Activated CD4-positive, alpha-beta memory T cell treated with anti-CD3 and anti-CD28 coated beads for 36 hours (primary cell): ENCODE measurements at regions not wholly inside any gene's neighbourhood (a gene's known extent, or its start where the extent isn't known, plus 50 kb on each side); places are given as distances from the start of the nearest gene placed in this dataset.

ENCODE experiments used
- CTCF ChIA-PET: fragments of 350-600 bp; sonication (Branson Sonifier 250); formaldehyde crosslinking; loops from one replicate; lab custom pipeline; 2021; ENCODE audit warnings: antibody characterized with exemption, inconsistent platforms; lab: Charles Lee
- POLR2A ChIA-PET: fragments of 350-600 bp; sonication (Branson Sonifier 250); formaldehyde crosslinking; loops from one replicate; lab custom pipeline; 2021; ENCODE audit warnings: antibody characterized with exemption; lab: Charles Lee
- DNase-seq: peaks from one replicate; pipeline ENCODE4 v3.0.0-alpha.2; 2020
- H3K27ac Mint-ChIP-seq: one replicate; pipeline ENCODE4 v1.8.0; 2021; ENCODE audit warnings: mixed read lengths
- H3K27me3 Mint-ChIP-seq: one replicate; pipeline ENCODE4 v1.8.0; 2021; ENCODE audit warnings: mixed read lengths
- H3K36me3 Mint-ChIP-seq: one replicate; pipeline ENCODE4 v1.8.0; 2021; ENCODE audit warnings: mixed read lengths
- H3K4me1 Mint-ChIP-seq: one replicate; pipeline ENCODE4 v1.8.0; 2021; ENCODE audit warnings: low read depth, mixed read lengths
- H3K4me3 Mint-ChIP-seq: one replicate; pipeline ENCODE4 v1.8.0; 2021; ENCODE audit warnings: mild to moderate bottlenecking, mixed read lengths
- H3K9me3 Mint-ChIP-seq: one replicate; pipeline ENCODE4 v1.8.0; 2021; ENCODE audit warnings: mixed read lengths
- intact Hi-C: fragments of 100-400 bp; cut with micrococcal nuclease; formaldehyde crosslinking; loops from one replicate; pipeline ENCODE4 v1.15.1; 2023

- H3K4me1 Mint-ChIP-seq = peaks cover 37% of the 10 kb centered on the region
- H3K27ac Mint-ChIP-seq = no peak overlapping the region
- CTCF ChIA-PET = interaction anchor here (1.1 to 1.5 kb wide), 2 partner anchors 27 to 103 kb away, joined by 4 read pairs; no protein-coding TSS in a partner anchor
- no peaks in the 10 kb centered on the region for H3K36me3 Mint-ChIP-seq
- H3K9me3 Mint-ChIP-seq = no peaks in the 10 kb centered on the region
- no peak for DNase-seq
- POLR2A ChIA-PET = interaction anchor here (1.1 to 2.2 kb wide), 3 partner anchors 35 to 383 kb away, joined by 3 to 6 read pairs (median 4); no protein-coding TSS in a partner anchor
- no peaks in the 10 kb centered on the region for H3K27me3 Mint-ChIP-seq
- H3K4me3 Mint-ChIP-seq = no peak overlapping the region
- intact Hi-C loops = loop anchor here (5.0 to 10.0 kb wide), 2 partner anchors 98 to 146 kb away; no protein-coding TSS in a partner anchor
Observed at GRCh38 chr6:25173246-25173645, 105.9 kb upstream of the CARMIL1 start.

- no peaks in the 10 kb centered on the region for H3K27me3 Mint-ChIP-seq
- CTCF ChIA-PET = interaction anchor here (1.1 to 1.5 kb wide), 3 partner anchors 28 to 104 kb away, joined by 3 to 4 read pairs (median 4); no protein-coding TSS in a partner anchor
- intact Hi-C loops = loop anchor here (5.0 to 10.0 kb wide), 2 partner anchors 99 to 147 kb away; no protein-coding TSS in a partner anchor
- no peaks in the 10 kb centered on the region for H3K9me3 Mint-ChIP-seq
- DNase-seq = no peak
- H3K27ac Mint-ChIP-seq = no peak overlapping the region
- no peak overlapping the region for H3K4me3 Mint-ChIP-seq
- H3K4me1 Mint-ChIP-seq = peaks cover 42% of the 10 kb centered on the region
- H3K36me3 Mint-ChIP-seq = no peaks in the 10 kb centered on the region
- POLR2A ChIA-PET = interaction anchor here (1.1 to 2.2 kb wide), 3 partner anchors 36 to 384 kb away, joined by 3 to 6 read pairs (median 4); no protein-coding TSS in a partner anchor
Observed at GRCh38 chr6:25173951-25174474, 105.2 kb upstream of the CARMIL1 start.

- ChIA-PET POLR2A (interaction anchor here (2.2 kb wide), 1 partner anchor 36 kb away, joined by 6 read pairs; no protein-coding TSS in a partner anchor), CTCF (interaction anchor here (1.4 kb wide), 1 partner anchor 48 kb away, joined by 3 read pairs; no protein-coding TSS in a partner anchor)
- H3K4me1 Mint-ChIP-seq = peaks cover 48% of the 10 kb centered on the region
- no peaks in the 10 kb centered on the region for H3K27me3 Mint-ChIP-seq
- H3K36me3 Mint-ChIP-seq = no peaks in the 10 kb centered on the region
- no peak for DNase-seq
- no peak overlapping the region for H3K27ac Mint-ChIP-seq
- intact Hi-C loops = loop anchor here (5.0 to 10.0 kb wide), 2 partner anchors 100 to 147 kb away; no protein-coding TSS in a partner anchor
- H3K4me3 Mint-ChIP-seq = no peak overlapping the region
- no peaks in the 10 kb centered on the region for H3K9me3 Mint-ChIP-seq
Observed at GRCh38 chr6:25174678-25175077, 104.5 kb upstream of the CARMIL1 start.

GRCh38 chr6:25175196-25175595 lies 104.0 kb upstream of the CARMIL1 start:
- Mint-ChIP-seq H3K27me3 (no peaks in the 10 kb centered on the region), H3K27ac (no peak overlapping the region), H3K4me1 (peaks cover 45% of the 10 kb centered on the region), H3K9me3 (no peaks in the 10 kb centered on the region), H3K36me3 (no peaks in the 10 kb centered on the region), H3K4me3 (no peak overlapping the region)
- CTCF ChIA-PET = interaction anchor here (0.6 kb wide), 1 partner anchor 402 kb away, joined by 3 read pairs; no protein-coding TSS in a partner anchor
- DNase-seq = no peak
- POLR2A ChIA-PET = interaction anchor here (2.2 kb wide), 1 partner anchor 37 kb away, joined by 6 read pairs; no protein-coding TSS in a partner anchor
- intact Hi-C loops = loop anchor here (10.0 kb wide), 1 partner anchor 100 kb away; no protein-coding TSS in a partner anchor

- H3K36me3 Mint-ChIP-seq = no peaks in the 10 kb centered on the region
- intact Hi-C loops = loop anchor here (10.0 kb wide), 1 partner anchor 101 kb away; no protein-coding TSS in a partner anchor
- no peaks in the 10 kb centered on the region for H3K9me3 Mint-ChIP-seq
- no peaks in the 10 kb centered on the region for H3K27me3 Mint-ChIP-seq
- DNase-seq = no peak
- no peak overlapping the region for H3K4me3 Mint-ChIP-seq
- no peak overlapping the region for H3K27ac Mint-ChIP-seq
- CTCF ChIA-PET = interaction anchor here (0.6 kb wide), 1 partner anchor 402 kb away, joined by 3 read pairs; no protein-coding TSS in a partner anchor
- peaks cover 47% of the 10 kb centered on the region for H3K4me1 Mint-ChIP-seq
- POLR2A ChIA-PET = no interaction called here
Observed at GRCh38 chr6:25175681-25176080, 103.5 kb upstream of the CARMIL1 start.

GRCh38 chr6:25176466-25176865 lies 102.7 kb upstream of the CARMIL1 start:
- CTCF ChIA-PET = no interaction called here
- DNase-seq = no peak
- Mint-ChIP-seq H3K36me3 (no peaks in the 10 kb centered on the region), H3K27me3 (no peaks in the 10 kb centered on the region), H3K4me3 (no peak overlapping the region), H3K27ac (no peak overlapping the region), H3K9me3 (no peaks in the 10 kb centered on the region), H3K4me1 (peaks cover 40% of the 10 kb centered on the region)
- intact Hi-C loops = loop anchor here (10.0 kb wide), 1 partner anchor 102 kb away; no protein-coding TSS in a partner anchor
- POLR2A ChIA-PET = no interaction called here

- CTCF ChIA-PET = interaction anchor here (1.2 kb wide), 2 partner anchors 38 to 39 kb away, joined by 3 to 4 read pairs; no protein-coding TSS in a partner anchor
- H3K27me3 Mint-ChIP-seq = no peaks in the 10 kb centered on the region
- intact Hi-C loops = loop anchor here (10.0 kb wide), 1 partner anchor 103 kb away; no protein-coding TSS in a partner anchor
- no peaks in the 10 kb centered on the region for H3K9me3 Mint-ChIP-seq
- POLR2A ChIA-PET = no interaction called here
- H3K4me3 Mint-ChIP-seq = no peak overlapping the region
- H3K4me1 Mint-ChIP-seq = peaks cover 45% of the 10 kb centered on the region
- no peaks in the 10 kb centered on the region for H3K36me3 Mint-ChIP-seq
- H3K27ac Mint-ChIP-seq = no peak overlapping the region
- no peak for DNase-seq
Observed at GRCh38 chr6:25177500-25178028, 101.6 kb upstream of the CARMIL1 start.

- POLR2A ChIA-PET = interaction anchor here (3.1 kb wide), 1 partner anchor 40 kb away, joined by 18 read pairs; no protein-coding TSS in a partner anchor
Observed at GRCh38 chr6:25178336-25179035, 100.7 kb upstream of the CARMIL1 start.

GRCh38 chr6:25179051-25179778 lies 100.0 kb upstream of the CARMIL1 start:
- no peak overlapping the region for H3K4me3 Mint-ChIP-seq
- DNase-seq = no peak
- CTCF ChIA-PET = interaction anchor here (0.6 to 1.5 kb wide), 2 partner anchors 40 to 304 kb away, joined by 3 to 5 read pairs; no protein-coding TSS in a partner anchor
- H3K4me1 Mint-ChIP-seq = peaks cover 42% of the 10 kb centered on the region
- no peaks in the 10 kb centered on the region for H3K27me3 Mint-ChIP-seq
- H3K9me3 Mint-ChIP-seq = no peaks in the 10 kb centered on the region
- POLR2A ChIA-PET = interaction anchor here (0.6 to 3.1 kb wide), 2 partner anchors 13 to 41 kb away, joined by 3 to 18 read pairs; no protein-coding TSS in a partner anchor
- no peaks in the 10 kb centered on the region for H3K36me3 Mint-ChIP-seq
- intact Hi-C loops = loop anchor here (1.0 to 10.0 kb wide), 2 partner anchors 41 to 104 kb away; no protein-coding TSS in a partner anchor
- H3K27ac Mint-ChIP-seq = peak overlapping the region; percentile 16

More at GRCh38 chr6:25178336-25179035, 100.7 kb upstream of the CARMIL1 start:
- H3K4me1 Mint-ChIP-seq = peaks cover 49% of the 10 kb centered on the region
- peak overlapping the region; percentile 16 for H3K27ac Mint-ChIP-seq
- CTCF ChIA-PET = interaction anchor here (0.6 to 1.5 kb wide), 4 partner anchors 37 to 305 kb away, joined by 3 to 5 read pairs (median 4); no protein-coding TSS in a partner anchor
- no peak for DNase-seq
- H3K27me3 Mint-ChIP-seq = no peaks in the 10 kb centered on the region
- H3K36me3 Mint-ChIP-seq = no peaks in the 10 kb centered on the region
- H3K4me3 Mint-ChIP-seq = no peak overlapping the region
- no peaks in the 10 kb centered on the region for H3K9me3 Mint-ChIP-seq
- intact Hi-C loops = loop anchor here (1.0 to 10.0 kb wide), 2 partner anchors 40 to 104 kb away; no protein-coding TSS in a partner anchor

GRCh38 chr6:25180630-25181349 lies 98.4 kb upstream of the CARMIL1 start:
- POLR2A ChIA-PET = interaction anchor here (3.1 kb wide), 1 partner anchor 43 kb away, joined by 18 read pairs; no protein-coding TSS in a partner anchor
- CTCF ChIA-PET = interaction anchor here (0.5 to 1.5 kb wide), 5 partner anchors 24 to 309 kb away, joined by 3 to 4 read pairs (median 3); no protein-coding TSS in a partner anchor

More at GRCh38 chr6:25180630-25181349, 98.4 kb upstream of the CARMIL1 start:
- Mint-ChIP-seq H3K4me1 (peaks cover 35% of the 10 kb centered on the region), H3K4me3 (no peak overlapping the region), H3K36me3 (no peaks in the 10 kb centered on the region), H3K9me3 (no peaks in the 10 kb centered on the region), H3K27me3 (no peaks in the 10 kb centered on the region), H3K27ac (no peak overlapping the region)
- no peak for DNase-seq
- intact Hi-C loops = no loop called here
